OCI-LY7 (cell line): ENCODE measurements at regions not wholly inside any gene's neighbourhood (a gene's known extent, or its start where the extent isn't known, plus 50 kb on each side); places are given as distances from the start of the nearest gene placed in this dataset.

Experiments
- EZH2phosphoT487 ChIP-seq: fragments of 200-600 bp; sonication (generic); IDR thresholded peaks from 2 replicates; pipeline ENCODE4 v1.6.1; 2018; ENCODE audit warnings: low read depth, borderline replicate concordance, mild to moderate bottlenecking, mixed run types, antibody characterized with exemption, low read length, moderate library complexity, mixed read lengths
- TF ChIP-seq, protein P1 (sequence below): fragments of 200-600 bp; sonication (generic); conservative IDR thresholded peaks from 2 replicates; pipeline ENCODE4 v1.5.1; 2014; ENCODE audit warnings: mild to moderate bottlenecking, antibody characterized with exemption, low read length, moderate library complexity, mixed read lengths

DNA sequence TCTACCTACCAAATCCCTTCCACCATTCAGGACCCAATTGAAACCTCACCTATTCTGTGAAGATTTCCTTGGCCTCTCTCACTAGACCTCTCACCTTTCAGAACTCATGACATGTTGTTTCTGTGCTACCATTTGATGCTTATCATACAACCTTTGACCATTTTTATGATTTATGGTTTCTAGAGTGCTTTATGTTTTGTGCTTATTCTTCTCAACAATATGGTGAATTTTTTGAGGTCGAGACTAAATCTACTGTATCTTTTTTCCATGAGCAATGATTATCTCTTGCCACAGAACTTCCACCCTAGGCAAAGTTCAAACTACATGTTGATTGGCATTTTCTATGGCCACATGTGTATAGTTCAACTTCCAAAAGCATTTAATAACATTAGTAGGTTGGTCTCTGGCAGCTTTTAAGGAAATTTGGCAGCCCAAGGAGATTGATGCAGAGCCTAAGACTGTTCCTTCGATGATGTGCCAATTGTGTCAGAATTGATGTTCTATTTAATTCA lies 84.9 kb downstream of the OLIG3 start:
- TF ChIP-seq, protein P1, sequence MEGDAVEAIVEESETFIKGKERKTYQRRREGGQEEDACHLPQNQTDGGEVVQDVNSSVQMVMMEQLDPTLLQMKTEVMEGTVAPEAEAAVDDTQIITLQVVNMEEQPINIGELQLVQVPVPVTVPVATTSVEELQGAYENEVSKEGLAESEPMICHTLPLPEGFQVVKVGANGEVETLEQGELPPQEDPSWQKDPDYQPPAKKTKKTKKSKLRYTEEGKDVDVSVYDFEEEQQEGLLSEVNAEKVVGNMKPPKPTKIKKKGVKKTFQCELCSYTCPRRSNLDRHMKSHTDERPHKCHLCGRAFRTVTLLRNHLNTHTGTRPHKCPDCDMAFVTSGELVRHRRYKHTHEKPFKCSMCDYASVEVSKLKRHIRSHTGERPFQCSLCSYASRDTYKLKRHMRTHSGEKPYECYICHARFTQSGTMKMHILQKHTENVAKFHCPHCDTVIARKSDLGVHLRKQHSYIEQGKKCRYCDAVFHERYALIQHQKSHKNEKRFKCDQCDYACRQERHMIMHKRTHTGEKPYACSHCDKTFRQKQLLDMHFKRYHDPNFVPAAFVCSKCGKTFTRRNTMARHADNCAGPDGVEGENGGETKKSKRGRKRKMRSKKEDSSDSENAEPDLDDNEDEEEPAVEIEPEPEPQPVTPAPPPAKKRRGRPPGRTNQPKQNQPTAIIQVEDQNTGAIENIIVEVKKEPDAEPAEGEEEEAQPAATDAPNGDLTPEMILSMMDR: no peak
- no peak for TF ChIP-seq EZH2phosphoT487
